HepG2 (cell line): ENCODE measurements at regions not wholly inside any gene's neighbourhood (a gene's known extent, or its start where the extent isn't known, plus 50 kb on each side); places are given as distances from the start of the nearest gene placed in this dataset.

ENCODE experiments used
- ATAC-seq: fragments of 200-7000 bp; cut with Tn5 transposase; 3 replicates; pipeline ENCODE4 v1.9.1; 2020; ENCODE audit warnings: mild to moderate bottlenecking, moderate library complexity
- BruUV-seq: library from RNA; stranded (reverse); fragments of 400-500 nt; replicated peaks from 2 replicates; lab custom pipeline; 2021; lab: Mats Ljungman, UMichigan
- CTCF ChIA-PET: fragments of 300-600 bp; formaldehyde crosslinking; extraction: SDS; loops from one replicate; lab custom pipeline; 2021; ENCODE audit warnings: low total read pairs, inconsistent platforms, low intra/inter-chr PET ratio; lab: Yijun Ruan, JAX
- POLR2A ChIA-PET: fragments of 350-600 bp; sonication (Branson Sonifier 250); formaldehyde crosslinking; loops from one replicate; lab custom pipeline; 2020; ENCODE audit warnings: antibody characterized with exemption, inconsistent platforms; lab: Yijun Ruan, JAX
- DNase-seq: peaks from one replicate; pipeline ENCODE4 v3.0.0-alpha.2; 2015; ENCODE audit warnings: low spot score
- FAIRE-seq: peaks from 3 replicates; lab custom pipeline; 2011; peaks lifted over from hg19 to GRCh38; lab: Jason Lieb, UNC
- H2AFZ ChIP-seq: one replicate; pipeline ENCODE4 v1.6.1; 2011; ENCODE audit warnings: low read length, inconsistent platforms
- H3K27ac ChIP-seq: fragments of 300-600 bp; 3 replicates; pipeline ENCODE4 v1.8.0; 2011; ENCODE audit warnings: mixed run types, mild to moderate bottlenecking, mixed read lengths, low read length, inconsistent platforms; ENCODE audit not compliant: insufficient read depth; ENCODE audit errors: extremely low read length
- H3K27me3 ChIP-seq, 2 experiments: fragments of 200-600 bp in 1 of 2; 2 replicates in 1 of 2; 3 replicates in 1 of 2; pipeline versions ENCODE4 v1.6.0 to v1.8.0; 2011; ENCODE audit warnings: low read length in 2 of 2, mild to moderate bottlenecking in 2 of 2, moderate library complexity in 2 of 2, inconsistent platforms in 1 of 2; ENCODE audit not compliant: insufficient read depth in 2 of 2, control insufficient read depth in 1 of 2
- H3K36me3 ChIP-seq, 2 experiments: fragments of 200-600 bp in 1 of 2; replicated peaks in 1 of 2; 2 replicates in 1 of 2; 3 replicates in 1 of 2; pipeline versions ENCODE4 v1.5.1 to v1.8.0; 2011; ENCODE audit warnings: low read length in 2 of 2, inconsistent platforms in 1 of 2; ENCODE audit not compliant: insufficient read depth in 2 of 2, control insufficient read depth in 1 of 2
- H3K4me1 ChIP-seq: 2 replicates; pipeline ENCODE4 v1.5.1; 2012; ENCODE audit warnings: low read length, inconsistent platforms; ENCODE audit not compliant: insufficient read depth
- H3K4me2 ChIP-seq: 2 replicates; pipeline ENCODE4 v1.6.0; 2011; ENCODE audit warnings: low read depth, low read length, inconsistent platforms
- H3K4me3 ChIP-seq, 3 experiments: fragments of 200-600 bp in 1 of 3; sonication (generic), shearing (Covaris generic) in 1 of 3; replicated peaks in 1 of 3; 2 replicates each; pipeline ENCODE4 v1.5.1; 2011 to 2016; ENCODE audit warnings: low read length in 3 of 3, inconsistent platforms in 2 of 3, low read depth in 2 of 3, mild to moderate bottlenecking in 2 of 3, control low read depth in 1 of 3, mixed read lengths in 1 of 3; ENCODE audit not compliant: insufficient read depth in 1 of 3
- H3K79me2 ChIP-seq: one replicate; pipeline ENCODE4 v1.6.1; 2011; ENCODE audit warnings: low read length, inconsistent platforms; ENCODE audit not compliant: insufficient read depth
- H3K9ac ChIP-seq: 2 replicates; pipeline ENCODE4 v1.6.0; 2011; ENCODE audit warnings: mild to moderate bottlenecking, low read depth, low read length, inconsistent platforms; ENCODE audit not compliant: insufficient read depth
- H3K9me3 ChIP-seq: 2 replicates; pipeline ENCODE4 v1.5.1; 2012; ENCODE audit warnings: mild to moderate bottlenecking, low read length
- H4K20me1 ChIP-seq: 2 replicates; pipeline ENCODE4 v1.6.0; 2011; ENCODE audit warnings: inconsistent platforms, mild to moderate bottlenecking, low read length, moderate library complexity; ENCODE audit not compliant: insufficient read depth
- CBFB ChIP-seq: sonication (generic); formaldehyde crosslinking; IDR thresholded peaks from 2 replicates; pipeline ENCODE4 v1.4.0; 2020; ENCODE audit warnings: missing genetic modification reagents
- MED1 ChIP-seq: sonication (generic); formaldehyde crosslinking; IDR thresholded peaks from 2 replicates; pipeline ENCODE4 v1.4.0; 2020; ENCODE audit warnings: missing genetic modification reagents
- MTA1 ChIP-seq: sonication (generic); formaldehyde crosslinking; IDR thresholded peaks from 2 replicates; pipeline ENCODE4 v1.4.0; 2020; ENCODE audit warnings: missing genetic modification reagents, mild to moderate bottlenecking, borderline replicate concordance
- NFATC3 ChIP-seq: sonication (generic); formaldehyde crosslinking; IDR thresholded peaks from 2 replicates; pipeline ENCODE4 v1.5.1; 2020; ENCODE audit warnings: mild to moderate bottlenecking, missing genetic modification reagents
- NR2F6 ChIP-seq, 2 experiments: IDR thresholded peaks; 2 replicates each; pipeline ENCODE4 v1.6.1; 2016; ENCODE audit warnings: antibody characterized with exemption in 1 of 2, mild to moderate bottlenecking in 1 of 2
- NR3C1 ChIP-seq: sonication (generic); formaldehyde crosslinking; IDR thresholded peaks from 2 replicates; pipeline ENCODE4 v1.4.0; 2020; ENCODE audit warnings: missing genetic modification reagents
- ZNF619 ChIP-seq: sonication (generic); formaldehyde crosslinking; IDR thresholded peaks from 2 replicates; pipeline ENCODE4 v1.4.0; 2020; ENCODE audit warnings: mild to moderate bottlenecking, missing genetic modification reagents
- ZNF761 ChIP-seq: sonication (generic); formaldehyde crosslinking; conservative IDR thresholded peaks from 2 replicates; pipeline ENCODE4 v1.4.0; 2020; ENCODE audit warnings: mild to moderate bottlenecking, missing genetic modification reagents
- WGBS: methylation state at CpG from one replicate; pipeline ENCODE4 v1.1.6; 2017; ENCODE audit warnings: low lambda C conversion rate; 5-methylcytosine and 5-hydroxymethylcytosine counted together
- in situ Hi-C: cut with HindIII; loops from 2 replicates; pipeline ENCODE4 v1.10.0; 2017; ENCODE audit warnings: low pct_unique_long_range_greater_than_20kb; ENCODE audit not compliant: extremely low pct_ligation_motif_present
- intact Hi-C: fragments of 100-400 bp; cut with micrococcal nuclease; formaldehyde crosslinking; loops from one replicate; pipeline ENCODE4 v1.10.0; 2022; ENCODE audit not compliant: unreplicated experiment
- TF ChIP-seq, protein P1 (sequence below): sonication (generic); formaldehyde crosslinking; IDR thresholded peaks from 2 replicates; pipeline ENCODE4 v1.8.0; 2022; ENCODE audit warnings: missing genetic modification reagents, mild to moderate bottlenecking, inconsistent platforms, borderline replicate concordance
- TF ChIP-seq, protein P2 (sequence below): sonication (generic); formaldehyde crosslinking; IDR thresholded peaks from 2 replicates; pipeline ENCODE4 v1.5.1; 2020; ENCODE audit warnings: missing genetic modification reagents, mild to moderate bottlenecking, borderline replicate concordance
- TF ChIP-seq, protein P3 (sequence below): sonication (generic); formaldehyde crosslinking; IDR thresholded peaks from 2 replicates; pipeline ENCODE4 v1.4.0; 2020; ENCODE audit warnings: missing genetic modification reagents
- TF ChIP-seq, protein P4 (sequence below): sonication (generic); formaldehyde crosslinking; IDR thresholded peaks from 2 replicates; pipeline ENCODE4 v1.9.0; 2021; ENCODE audit warnings: missing genetic modification reagents, mild to moderate bottlenecking, borderline replicate concordance
- TF ChIP-seq, protein P5 (sequence below): sonication (generic); formaldehyde crosslinking; IDR thresholded peaks from 2 replicates; pipeline ENCODE4 v1.4.0; 2020; ENCODE audit warnings: missing genetic modification reagents, borderline replicate concordance
- TF ChIP-seq, protein P6 (sequence below): sonication (generic); formaldehyde crosslinking; IDR thresholded peaks from 2 replicates; pipeline ENCODE4 v1.9.0; 2022; ENCODE audit warnings: low read depth, missing genetic modification reagents

DNA sequence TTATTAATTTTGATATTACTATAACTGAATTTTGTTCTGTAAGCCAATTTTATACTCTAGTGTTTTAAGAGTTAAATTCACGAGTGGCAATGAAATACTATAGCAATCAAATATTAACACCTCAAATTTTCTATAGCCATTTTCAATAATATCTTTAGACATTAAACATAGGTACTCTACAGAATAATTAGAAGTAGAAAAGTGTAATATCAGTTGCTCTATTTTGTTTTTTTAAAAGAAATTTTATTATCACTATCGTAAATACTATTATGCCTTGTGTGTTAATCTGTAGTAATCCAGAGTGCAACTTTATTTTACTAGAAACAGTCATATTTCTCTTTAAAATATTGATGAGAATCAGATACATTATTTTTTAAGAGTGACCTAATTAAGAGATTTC is 691.2 kb downstream of the USP25 start:
- no peaks in the 10 kb centered on the region for H3K36me3 ChIP-seq
- in situ Hi-C loops (no loop called here), intact Hi-C loops (no loop called here)
- DNase-seq = no peak
- ChIA-PET CTCF (no interaction called here), POLR2A (no interaction called here)
- no peaks in the 10 kb centered on the region for H3K79me2 ChIP-seq
- no peak overlapping the region for H3K27ac ChIP-seq
- H3K4me1 ChIP-seq = peaks cover 16% of the 10 kb centered on the region
- ATAC-seq = no peak
- no peak overlapping the region for H3K4me3 ChIP-seq
- no TSS peak for BruUV-seq
- no peak overlapping the region for H3K4me2 ChIP-seq
- H3K9ac ChIP-seq = no peak overlapping the region
- 59% methylated on average over 2 of the region's 2 CpGs for WGBS
- FAIRE-seq = no peak
- no peaks in the 10 kb centered on the region for H3K27me3 ChIP-seq
- no peaks in the 10 kb centered on the region for H3K9me3 ChIP-seq
- H2AFZ ChIP-seq = no peak overlapping the region
- no peaks in the 10 kb centered on the region for H4K20me1 ChIP-seq
- TF ChIP-seq CBFB (no peak), NFATC3 (no peak), NR3C1 (CRISPR knock-in tag) (no peak), NR2F6 (IDR thresholded peaks at IDR 0.05) (no peak), NR2F6 (CRISPR knock-in tag; IDR thresholded peaks at IDR 0.05) (no peak), MTA1 (CRISPR knock-in tag) (no peak), MED1 (CRISPR knock-in tag) (no peak), ZNF619 (CRISPR knock-in tag) (no peak), ZNF761 (CRISPR knock-in tag) (no peak)
- TF ChIP-seq, protein P1, sequence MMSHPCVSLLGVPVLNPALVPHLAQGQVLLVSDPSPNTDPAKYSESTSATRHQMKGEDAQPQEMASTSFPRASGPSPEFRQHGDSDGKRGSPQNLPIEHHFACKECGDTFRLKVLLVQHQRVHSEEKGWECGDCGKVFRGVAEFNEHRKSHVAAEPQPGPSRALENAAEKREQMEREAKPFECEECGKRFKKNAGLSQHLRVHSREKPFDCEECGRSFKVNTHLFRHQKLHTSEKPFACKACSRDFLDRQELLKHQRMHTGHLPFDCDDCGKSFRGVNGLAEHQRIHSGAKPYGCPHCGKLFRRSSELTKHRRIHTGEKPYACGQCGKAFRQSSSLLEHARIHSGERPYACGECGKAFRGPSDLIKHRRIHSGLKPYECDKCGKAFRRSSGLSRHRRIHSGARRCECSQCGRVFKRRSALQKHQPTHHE = no peak
- TF ChIP-seq, protein P2, sequence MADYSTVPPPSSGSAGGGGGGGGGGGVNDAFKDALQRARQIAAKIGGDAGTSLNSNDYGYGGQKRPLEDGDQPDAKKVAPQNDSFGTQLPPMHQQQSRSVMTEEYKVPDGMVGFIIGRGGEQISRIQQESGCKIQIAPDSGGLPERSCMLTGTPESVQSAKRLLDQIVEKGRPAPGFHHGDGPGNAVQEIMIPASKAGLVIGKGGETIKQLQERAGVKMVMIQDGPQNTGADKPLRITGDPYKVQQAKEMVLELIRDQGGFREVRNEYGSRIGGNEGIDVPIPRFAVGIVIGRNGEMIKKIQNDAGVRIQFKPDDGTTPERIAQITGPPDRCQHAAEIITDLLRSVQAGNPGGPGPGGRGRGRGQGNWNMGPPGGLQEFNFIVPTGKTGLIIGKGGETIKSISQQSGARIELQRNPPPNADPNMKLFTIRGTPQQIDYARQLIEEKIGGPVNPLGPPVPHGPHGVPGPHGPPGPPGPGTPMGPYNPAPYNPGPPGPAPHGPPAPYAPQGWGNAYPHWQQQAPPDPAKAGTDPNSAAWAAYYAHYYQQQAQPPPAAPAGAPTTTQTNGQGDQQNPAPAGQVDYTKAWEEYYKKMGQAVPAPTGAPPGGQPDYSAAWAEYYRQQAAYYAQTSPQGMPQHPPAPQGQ (CRISPR knock-in tag) = no peak
- TF ChIP-seq, protein P3, sequence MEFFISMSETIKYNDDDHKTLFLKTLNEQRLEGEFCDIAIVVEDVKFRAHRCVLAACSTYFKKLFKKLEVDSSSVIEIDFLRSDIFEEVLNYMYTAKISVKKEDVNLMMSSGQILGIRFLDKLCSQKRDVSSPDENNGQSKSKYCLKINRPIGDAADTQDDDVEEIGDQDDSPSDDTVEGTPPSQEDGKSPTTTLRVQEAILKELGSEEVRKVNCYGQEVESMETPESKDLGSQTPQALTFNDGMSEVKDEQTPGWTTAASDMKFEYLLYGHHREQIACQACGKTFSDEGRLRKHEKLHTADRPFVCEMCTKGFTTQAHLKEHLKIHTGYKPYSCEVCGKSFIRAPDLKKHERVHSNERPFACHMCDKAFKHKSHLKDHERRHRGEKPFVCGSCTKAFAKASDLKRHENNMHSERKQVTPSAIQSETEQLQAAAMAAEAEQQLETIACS = no peak
- TF ChIP-seq, protein P4, sequence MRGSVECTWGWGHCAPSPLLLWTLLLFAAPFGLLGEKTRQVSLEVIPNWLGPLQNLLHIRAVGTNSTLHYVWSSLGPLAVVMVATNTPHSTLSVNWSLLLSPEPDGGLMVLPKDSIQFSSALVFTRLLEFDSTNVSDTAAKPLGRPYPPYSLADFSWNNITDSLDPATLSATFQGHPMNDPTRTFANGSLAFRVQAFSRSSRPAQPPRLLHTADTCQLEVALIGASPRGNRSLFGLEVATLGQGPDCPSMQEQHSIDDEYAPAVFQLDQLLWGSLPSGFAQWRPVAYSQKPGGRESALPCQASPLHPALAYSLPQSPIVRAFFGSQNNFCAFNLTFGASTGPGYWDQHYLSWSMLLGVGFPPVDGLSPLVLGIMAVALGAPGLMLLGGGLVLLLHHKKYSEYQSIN (CRISPR knock-in tag) = no peak
- TF ChIP-seq, protein P5, sequence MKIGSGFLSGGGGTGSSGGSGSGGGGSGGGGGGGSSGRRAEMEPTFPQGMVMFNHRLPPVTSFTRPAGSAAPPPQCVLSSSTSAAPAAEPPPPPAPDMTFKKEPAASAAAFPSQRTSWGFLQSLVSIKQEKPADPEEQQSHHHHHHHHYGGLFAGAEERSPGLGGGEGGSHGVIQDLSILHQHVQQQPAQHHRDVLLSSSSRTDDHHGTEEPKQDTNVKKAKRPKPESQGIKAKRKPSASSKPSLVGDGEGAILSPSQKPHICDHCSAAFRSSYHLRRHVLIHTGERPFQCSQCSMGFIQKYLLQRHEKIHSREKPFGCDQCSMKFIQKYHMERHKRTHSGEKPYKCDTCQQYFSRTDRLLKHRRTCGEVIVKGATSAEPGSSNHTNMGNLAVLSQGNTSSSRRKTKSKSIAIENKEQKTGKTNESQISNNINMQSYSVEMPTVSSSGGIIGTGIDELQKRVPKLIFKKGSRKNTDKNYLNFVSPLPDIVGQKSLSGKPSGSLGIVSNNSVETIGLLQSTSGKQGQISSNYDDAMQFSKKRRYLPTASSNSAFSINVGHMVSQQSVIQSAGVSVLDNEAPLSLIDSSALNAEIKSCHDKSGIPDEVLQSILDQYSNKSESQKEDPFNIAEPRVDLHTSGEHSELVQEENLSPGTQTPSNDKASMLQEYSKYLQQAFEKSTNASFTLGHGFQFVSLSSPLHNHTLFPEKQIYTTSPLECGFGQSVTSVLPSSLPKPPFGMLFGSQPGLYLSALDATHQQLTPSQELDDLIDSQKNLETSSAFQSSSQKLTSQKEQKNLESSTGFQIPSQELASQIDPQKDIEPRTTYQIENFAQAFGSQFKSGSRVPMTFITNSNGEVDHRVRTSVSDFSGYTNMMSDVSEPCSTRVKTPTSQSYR (CRISPR knock-in tag) = no peak
- TF ChIP-seq, protein P6, sequence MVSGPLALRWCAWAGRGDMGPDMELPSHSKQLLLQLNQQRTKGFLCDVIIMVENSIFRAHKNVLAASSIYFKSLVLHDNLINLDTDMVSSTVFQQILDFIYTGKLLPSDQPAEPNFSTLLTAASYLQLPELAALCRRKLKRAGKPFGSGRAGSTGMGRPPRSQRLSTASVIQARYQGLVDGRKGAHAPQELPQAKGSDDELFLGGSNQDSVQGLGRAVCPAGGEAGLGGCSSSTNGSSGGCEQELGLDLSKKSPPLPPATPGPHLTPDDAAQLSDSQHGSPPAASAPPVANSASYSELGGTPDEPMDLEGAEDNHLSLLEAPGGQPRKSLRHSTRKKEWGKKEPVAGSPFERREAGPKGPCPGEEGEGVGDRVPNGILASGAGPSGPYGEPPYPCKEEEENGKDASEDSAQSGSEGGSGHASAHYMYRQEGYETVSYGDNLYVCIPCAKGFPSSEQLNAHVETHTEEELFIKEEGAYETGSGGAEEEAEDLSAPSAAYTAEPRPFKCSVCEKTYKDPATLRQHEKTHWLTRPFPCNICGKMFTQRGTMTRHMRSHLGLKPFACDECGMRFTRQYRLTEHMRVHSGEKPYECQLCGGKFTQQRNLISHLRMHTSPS (CRISPR knock-in tag) = no peak
